ENCODE measurements at regions not wholly inside any gene's neighbourhood (a gene's known extent, or its start where the extent isn't known, plus 50 kb on each side); places are given as distances from the start of the nearest gene placed in this dataset.

DNA sequence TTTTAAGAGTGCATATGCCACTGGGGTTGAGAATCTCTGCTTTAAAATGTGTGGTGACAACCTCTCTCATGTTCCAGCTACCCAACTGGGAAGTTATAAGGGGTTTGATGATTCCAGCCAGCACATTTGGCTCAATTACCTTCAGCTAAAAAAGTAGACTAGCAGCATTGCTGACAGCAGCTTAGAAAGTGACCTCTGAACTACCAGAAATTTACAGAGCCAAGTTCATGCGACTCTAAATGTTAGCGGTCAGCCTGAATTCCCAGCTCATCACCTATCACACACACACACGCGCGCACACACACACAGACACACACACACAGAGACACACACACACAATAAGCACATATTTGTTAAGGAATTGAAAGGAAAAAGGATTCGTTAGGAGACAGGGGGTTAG lies 377.5 kb downstream of the TMEM167A start:
- DNase-seq (ENCODE audit: low spot score) = no peak

- DNase-seq (ENCODE audit: low spot score) = no peak
Observed at GRCh38 chr5:82698026-82698425, 379.2 kb downstream of the TMEM167A start.

DNA sequence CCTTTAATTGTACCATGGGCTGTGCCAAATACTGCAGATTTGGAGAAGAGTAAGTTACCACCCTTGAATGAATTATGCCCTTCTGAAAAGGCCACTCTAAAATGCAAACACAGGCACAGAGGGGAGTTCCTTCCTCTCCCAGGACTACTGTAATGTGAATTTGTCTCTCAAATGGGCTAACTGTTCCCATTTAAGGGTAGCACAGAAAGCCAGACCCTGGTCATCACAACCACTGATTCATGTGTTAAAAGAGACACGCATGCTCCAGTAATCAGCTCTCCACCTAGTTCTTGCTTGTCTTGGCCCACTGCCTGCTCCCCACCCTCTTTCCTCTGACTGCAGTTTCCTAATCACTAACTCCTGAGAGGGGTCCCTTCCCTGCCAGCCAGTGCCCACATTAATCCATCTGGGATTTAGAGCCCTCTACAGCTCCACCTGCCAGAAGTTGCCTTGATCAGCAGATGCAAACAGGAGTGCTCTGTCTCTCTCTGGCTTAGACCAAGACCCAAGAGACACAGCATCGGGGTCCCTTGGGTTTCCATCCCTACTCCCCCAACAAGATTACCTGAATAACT lies 382.4 kb downstream of the TMEM167A start:
- DNase-seq (ENCODE audit: low spot score) = no peak

DNA sequence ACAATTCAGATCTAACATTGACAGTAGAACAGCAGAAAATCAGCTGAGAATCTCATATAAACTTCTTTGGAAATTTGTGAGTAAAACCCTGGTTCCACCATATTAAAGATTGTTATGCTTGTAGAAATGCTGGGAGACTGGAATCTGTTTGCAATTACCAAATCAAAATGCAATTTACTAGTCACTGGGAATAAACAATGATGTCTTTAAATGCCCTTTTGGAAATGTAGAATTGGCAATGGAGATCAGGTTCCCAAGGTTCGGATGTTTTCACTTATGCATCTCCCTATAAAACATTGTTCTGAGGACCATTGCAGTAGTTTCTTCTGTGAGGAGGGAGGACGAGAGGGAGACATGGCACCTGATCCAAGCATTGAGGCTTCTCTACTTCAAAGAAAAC lies 384.4 kb downstream of the TMEM167A start:
- no peak for DNase-seq (ENCODE audit: low spot score)

DNA sequence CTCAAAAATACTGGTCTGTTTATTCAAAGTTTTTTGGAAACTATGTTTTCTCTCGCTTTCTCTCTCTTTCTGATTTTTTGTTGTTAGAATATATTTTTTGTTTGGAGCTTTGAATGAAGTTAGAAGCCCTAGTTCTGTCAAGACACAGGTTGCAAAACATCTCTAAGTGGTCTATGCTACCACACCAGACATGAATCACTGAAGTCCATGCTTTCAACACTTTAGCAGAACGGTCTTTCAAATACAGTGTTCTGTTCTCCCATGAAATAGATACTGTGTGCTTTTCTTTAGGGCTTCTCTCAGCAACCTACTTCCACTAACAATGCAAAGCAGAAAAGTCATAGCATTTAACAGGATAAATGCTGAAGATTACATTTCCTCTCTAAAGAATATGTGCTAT lies 392.5 kb downstream of the TMEM167A start:
- DNase-seq (ENCODE audit: low spot score) = no peak

GRCh38 chr5:82684165-82684564 lies 393.0 kb downstream of the TMEM167A start:
- DNase-seq (ENCODE audit: low spot score) = no peak

DNA sequence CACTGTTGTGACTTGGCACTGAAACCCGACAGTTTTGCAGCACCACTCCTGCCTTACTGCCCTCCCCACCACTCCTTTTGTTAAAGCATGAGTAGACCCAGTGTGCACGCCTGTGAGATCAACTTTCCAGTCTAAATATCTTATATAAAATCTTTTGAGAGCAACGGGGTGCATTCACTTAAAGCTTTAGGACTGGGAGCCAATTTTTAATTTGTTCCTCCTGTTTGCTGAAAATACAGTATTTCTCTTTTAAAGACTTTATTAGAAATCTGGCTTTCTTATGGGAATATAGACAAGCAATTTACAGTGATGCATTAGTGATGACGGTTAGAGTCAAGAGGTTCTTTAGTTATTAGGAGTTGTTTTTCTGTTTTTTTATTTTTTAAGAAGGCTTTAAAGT lies 397.5 kb downstream of the TMEM167A start:
- no peak for DNase-seq (ENCODE audit: low spot score)

- DNase-seq (ENCODE audit: low spot score) = no peak
Observed at GRCh38 chr5:82676661-82677060, 398.5 kb upstream of the RPS23 start.

GRCh38 chr5:82674671-82675070 lies 396.5 kb upstream of the RPS23 start:
- DNase-seq (ENCODE audit: low spot score) = no peak

GRCh38 chr5:82673057-82673809 lies 395.1 kb upstream of the RPS23 start:
- no peak for DNase-seq (ENCODE audit: low spot score)

DNA sequence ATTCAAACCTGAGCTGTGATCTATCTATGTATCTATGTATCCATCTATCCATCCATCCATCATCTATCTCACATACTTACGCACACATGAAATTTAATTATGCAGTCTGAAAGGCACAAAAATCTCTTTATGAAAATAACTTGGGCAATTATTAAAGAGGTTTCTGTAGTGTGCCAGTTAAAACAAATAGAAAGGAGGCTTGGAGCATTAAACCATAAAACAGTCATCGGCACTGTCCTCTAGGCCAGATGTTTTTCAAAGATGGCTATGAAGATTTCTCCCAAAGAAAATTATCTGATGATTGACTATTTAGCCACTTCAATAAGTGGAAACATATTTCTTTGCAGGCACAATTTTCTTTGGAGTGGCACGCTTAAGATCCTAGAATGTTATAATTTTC lies 392.5 kb upstream of the RPS23 start:
- DNase-seq (ENCODE audit: low spot score) = no peak

DNA sequence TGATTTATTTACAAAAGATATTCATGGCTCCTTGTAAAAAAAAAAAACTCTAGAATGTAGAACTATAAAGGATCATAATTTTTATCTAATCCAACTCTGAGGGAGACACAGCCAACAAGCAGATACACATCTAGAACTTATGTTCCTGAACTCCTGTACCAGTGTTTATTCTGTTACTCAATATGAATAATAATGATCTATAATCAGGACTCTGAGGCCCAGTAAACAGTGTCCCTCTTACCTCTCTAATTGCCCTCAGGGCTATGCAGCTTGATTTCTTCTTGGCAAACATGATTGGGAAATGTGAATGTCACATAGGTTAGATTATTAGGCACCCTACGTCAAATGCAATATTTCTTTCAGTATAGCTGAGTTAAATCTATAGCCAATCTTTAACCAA lies 391.6 kb upstream of the RPS23 start:
- DNase-seq (ENCODE audit: low spot score) = no peak

DNA sequence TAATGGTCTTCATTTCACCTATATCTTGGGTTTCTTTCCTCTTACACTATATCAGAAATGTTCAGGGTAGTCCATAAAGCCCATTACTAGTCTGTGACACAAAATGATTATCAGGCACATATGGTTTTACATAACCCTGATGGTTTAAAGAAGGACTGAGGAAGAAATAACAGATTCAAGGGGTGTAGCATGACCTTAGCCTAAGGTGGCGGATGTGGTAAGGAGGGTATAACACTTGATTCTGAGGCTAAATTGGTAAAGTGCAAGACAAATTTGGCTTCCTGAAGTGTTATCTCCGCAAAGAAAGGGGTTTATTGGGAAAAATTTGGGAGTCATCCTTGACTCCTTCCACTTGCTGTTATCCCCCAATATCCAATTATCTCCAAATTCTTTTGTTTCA lies 388.2 kb upstream of the RPS23 start:
- no peak for DNase-seq (ENCODE audit: low spot score)

GRCh38 chr5:82664732-82665131 lies 386.6 kb upstream of the RPS23 start:
- DNase-seq (ENCODE audit: low spot score) = no peak

DNA sequence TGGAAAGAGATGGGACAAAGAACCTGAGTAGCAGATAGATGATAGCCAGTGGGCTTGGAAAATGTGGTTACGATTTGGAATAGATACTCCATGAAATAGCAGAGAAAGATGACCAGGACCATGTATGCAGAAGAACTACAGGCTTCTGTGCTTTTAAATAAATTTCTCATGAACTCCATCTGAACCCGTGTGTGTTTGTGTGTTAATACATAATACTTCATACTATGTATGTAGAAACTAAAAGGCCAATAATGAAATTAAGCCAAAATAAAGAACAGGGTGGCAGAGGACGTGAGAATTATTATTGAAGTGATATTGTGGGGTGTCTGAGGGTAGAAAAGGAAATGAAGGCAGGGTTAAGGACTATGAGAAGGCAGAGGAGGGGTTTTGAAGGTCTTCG lies 385.1 kb upstream of the RPS23 start:
- no peak for DNase-seq (ENCODE audit: low spot score)

GRCh38 chr5:82662340-82662739 lies 384.2 kb upstream of the RPS23 start:
- DNase-seq (ENCODE audit: low spot score) = no peak

GRCh38 chr5:82661933-82662332 lies 383.8 kb upstream of the RPS23 start:
- DNase-seq (ENCODE audit: low spot score) = no peak

DNA sequence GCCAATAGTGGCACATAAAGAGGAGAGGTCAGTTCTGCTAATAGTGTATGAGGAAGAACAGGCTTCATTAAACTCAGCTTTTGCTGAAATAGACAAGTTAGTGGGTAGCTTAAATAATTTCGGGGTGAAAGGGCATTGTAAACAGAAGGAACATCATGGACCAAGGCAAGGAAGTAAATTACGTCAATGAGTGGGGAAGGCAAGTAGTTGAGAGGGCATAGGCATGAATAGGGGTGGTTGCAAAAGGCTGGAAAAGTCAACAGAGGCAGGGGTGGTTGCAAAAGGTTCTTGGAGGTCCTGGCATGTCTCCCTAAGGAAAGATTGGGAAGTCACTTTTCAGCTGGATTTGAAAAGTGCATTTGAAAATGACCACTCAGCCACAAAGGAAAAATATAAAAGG lies 383.3 kb upstream of the RPS23 start:
- no peak for DNase-seq (ENCODE audit: low spot score)

DNA sequence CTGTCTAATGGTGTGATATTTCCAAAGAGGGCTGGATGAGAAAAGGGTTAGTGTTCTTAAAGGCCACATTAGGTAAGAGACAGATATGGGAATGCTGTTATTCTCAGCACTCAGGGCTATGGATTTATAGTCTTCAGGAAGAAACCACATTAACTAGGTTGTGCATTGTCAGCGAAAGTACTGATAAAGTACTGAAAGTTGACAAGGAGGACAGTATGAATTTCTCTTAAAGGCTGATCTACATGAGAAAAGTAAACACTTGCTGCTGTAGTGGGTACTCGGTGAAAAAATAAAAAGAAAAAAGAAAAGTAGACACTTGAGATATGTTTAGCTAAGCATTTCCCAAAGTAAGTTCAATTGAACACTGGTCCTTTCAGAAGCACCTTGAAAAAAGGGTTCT lies 381.0 kb upstream of the RPS23 start:
- DNase-seq (ENCODE audit: low spot score) = no peak

DNA sequence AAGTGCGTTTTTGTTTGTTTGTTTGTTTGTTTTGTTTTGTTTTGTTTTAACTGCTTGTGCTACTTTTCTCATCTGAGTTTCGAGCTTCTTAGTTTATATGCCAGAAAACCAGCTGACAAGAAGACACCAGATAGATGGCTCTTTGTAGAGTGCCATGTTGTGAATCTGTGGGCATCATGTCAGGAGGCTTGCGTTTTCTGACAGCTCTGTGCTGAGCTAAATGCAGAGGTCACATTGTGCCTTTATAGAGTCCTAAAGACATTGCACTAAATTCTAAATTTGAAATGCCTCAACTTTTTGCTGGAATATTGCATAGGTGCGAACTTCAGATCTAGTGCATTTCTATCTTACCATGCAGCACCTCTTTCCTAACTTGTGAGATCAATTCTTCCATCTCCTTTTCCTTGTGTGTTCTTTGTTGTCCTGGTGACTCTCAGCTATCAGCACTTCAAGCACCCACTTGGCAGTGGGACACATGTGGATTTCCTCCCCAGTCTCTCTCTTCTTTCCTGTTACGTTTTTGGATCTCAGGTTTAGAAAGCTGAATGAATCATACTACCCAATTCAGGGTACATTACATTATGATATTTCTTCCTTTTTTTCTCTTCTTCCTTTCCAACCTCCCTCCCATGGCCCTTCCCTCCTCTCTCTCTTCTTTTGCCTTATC lies 379.0 kb upstream of the RPS23 start:
- DNase-seq (ENCODE audit: low spot score) = no peak

- DNase-seq (ENCODE audit: low spot score) = no peak
Observed at GRCh38 chr5:82656341-82656761, 378.2 kb upstream of the RPS23 start.

- no peak for DNase-seq (ENCODE audit: low spot score)
Observed at GRCh38 chr5:82655078-82655477, 376.9 kb upstream of the RPS23 start.

GRCh38 chr5:82649943-82650342 lies 371.8 kb upstream of the RPS23 start:
- DNase-seq (ENCODE audit: low spot score) = no peak

DNA sequence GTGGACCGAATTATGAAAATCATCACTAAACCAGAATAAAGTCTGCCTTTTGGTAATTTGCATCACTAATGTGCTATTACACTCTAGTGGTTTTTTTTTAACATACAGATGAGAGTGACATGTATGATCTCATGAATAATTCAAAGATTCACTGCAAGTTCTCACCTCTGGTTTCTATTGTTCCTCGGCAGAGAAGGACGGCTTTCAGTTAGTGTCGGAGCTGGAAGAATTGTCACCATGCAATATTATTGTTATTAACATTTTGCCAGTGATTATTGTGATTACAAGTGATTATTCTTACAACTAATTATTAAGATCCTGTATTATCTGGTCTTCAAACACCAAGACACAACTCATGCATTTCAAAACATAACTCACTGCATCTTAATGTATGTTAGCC lies 366.6 kb upstream of the RPS23 start:
- no peak for DNase-seq (ENCODE audit: low spot score)

Data from ecto neural progenitor cell (in vitro differentiated cells).